K562 (cell line): ENCODE measurements at regions not wholly inside any gene's neighbourhood (a gene's known extent, or its start where the extent isn't known, plus 50 kb on each side); places are given as distances from the start of the nearest gene placed in this dataset.

Experiments used
- FOXA3 ChIP-seq, 2 experiments: fragments of 450-650 bp in 1 of 2; sonication (generic) in 1 of 2; formaldehyde crosslinking; IDR thresholded peaks in 1 of 2; conservative IDR thresholded peaks in 1 of 2; 2 replicates each; pipeline versions ENCODE4 v1.4.0 to v1.8.0; 2020 to 2022; ENCODE audit warnings: mild to moderate bottlenecking in 2 of 2, missing genetic modification reagents in 1 of 2
- GABPA ChIP-seq: fragments of 200-800 bp; sonication (Bioruptor generic); conservative IDR thresholded peaks from 2 replicates; pipeline ENCODE4 v1.6.1; 2016; ENCODE audit warnings: low read depth, missing genetic modification characterization, missing compliant biosample characterization
- JUND ChIP-seq, 2 experiments: IDR thresholded peaks; 2 replicates in 1 of 2; 3 replicates in 1 of 2; pipeline ENCODE4 v1.6.1; 2011; ENCODE audit warnings: borderline replicate concordance in 2 of 2, low read depth in 2 of 2, low read length in 2 of 2, improper control_type of control experiment in 1 of 2, missing biosample characterization in 1 of 2, missing genetic modification characterization in 1 of 2, missing genetic modification reagents in 1 of 2
- MCM2 ChIP-seq: fragments of 450-650 bp; IDR thresholded peaks from 2 replicates; pipeline ENCODE4 v1.6.1; 2017; ENCODE audit warnings: low read depth, mild to moderate bottlenecking
- MXI1 ChIP-seq: IDR thresholded peaks from 2 replicates; pipeline ENCODE4 v1.6.1; 2011; ENCODE audit warnings: low read depth, mild to moderate bottlenecking, improper control_type of control experiment, low read length
- NRF1 ChIP-seq, 2 experiments: fragments of 450-650 bp; IDR thresholded peaks in 1 of 2; conservative IDR thresholded peaks in 1 of 2; 2 replicates each; pipeline ENCODE4 v1.6.1; 2014; ENCODE audit warnings: mild to moderate bottlenecking in 2 of 2
- POLR2AphosphoS5 ChIP-seq: IDR thresholded peaks from 2 replicates; pipeline ENCODE4 v1.6.1; 2011; ENCODE audit warnings: mild to moderate bottlenecking, low read depth, low read length, moderate library complexity; ENCODE audit not compliant: control insufficient read depth, insufficient read depth
- SMAD2 ChIP-seq: fragments of 150-350 bp; IDR thresholded peaks from 2 replicates; pipeline ENCODE4 v1.6.1; 2014; ENCODE audit warnings: low read depth, mild to moderate bottlenecking, low read length
- ZFX ChIP-seq: sonication (generic); formaldehyde crosslinking; IDR thresholded peaks from 2 replicates; pipeline ENCODE4 v1.8.0; 2022; ENCODE audit warnings: mild to moderate bottlenecking, missing genetic modification reagents, moderate library complexity
- ZNF12 ChIP-seq: sonication (generic); formaldehyde crosslinking; IDR thresholded peaks from 2 replicates; pipeline ENCODE4 v1.4.0; 2020; ENCODE audit warnings: mild to moderate bottlenecking, missing genetic modification reagents
- TF ChIP-seq, protein P1 (sequence below): sonication (generic); formaldehyde crosslinking; IDR thresholded peaks from 2 replicates; pipeline ENCODE4 v1.5.0; 2020; ENCODE audit warnings: missing genetic modification reagents
- TF ChIP-seq, protein P2 (sequence below), 3 experiments: IDR thresholded peaks in 2 of 3; conservative IDR thresholded peaks in 1 of 3; 2 replicates each; pipeline ENCODE4 v1.5.1; 2011 to 2012; ENCODE audit warnings: low read length in 3 of 3, mild to moderate bottlenecking in 3 of 3, control low read depth in 2 of 3, improper control_type of control experiment in 1 of 3, inconsistent platforms in 1 of 3, low read depth in 1 of 3, mixed read lengths in 1 of 3, moderate library complexity in 1 of 3; ENCODE audit not compliant: insufficient read depth in 2 of 3
- TF ChIP-seq, protein P3 (sequence below): fragments of 250-450 bp; sonication (Bioruptor Pico); IDR thresholded peaks from 2 replicates; pipeline ENCODE4 v1.4.0; 2020; ENCODE audit warnings: mild to moderate bottlenecking

DNA sequence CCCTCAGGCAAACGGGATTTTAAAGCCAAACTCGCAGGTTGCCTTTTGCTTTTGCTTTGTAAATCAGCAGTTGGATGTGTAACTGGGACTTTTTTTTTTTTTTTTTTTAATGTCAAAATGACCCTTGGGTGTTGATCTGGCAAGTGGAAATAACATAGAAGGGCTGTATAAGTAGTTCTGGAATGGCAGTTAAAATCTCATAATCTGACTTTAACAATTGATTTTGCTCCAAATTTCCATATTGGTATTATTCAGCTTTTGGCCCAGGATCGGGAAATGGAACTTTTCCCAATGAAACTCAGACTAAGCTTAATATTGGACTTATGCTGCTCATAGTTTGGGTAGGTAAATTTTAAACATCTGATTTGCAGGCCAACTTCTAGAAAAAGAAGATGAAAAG, 346.8 kb upstream of the NUDT12 start:
- TF ChIP-seq ZNF12 (no peak), MCM2 (no peak), ZFX (CRISPR knock-in tag) (no peak), FOXA3 (CRISPR knock-in tag; conservative IDR thresholded peaks at IDR 0.05 in 1 of 2, IDR thresholded peaks at IDR 0.05 in 1 of 2) (no peak), SMAD2 (no peak), POLR2AphosphoS5 (no peak), JUND (IDR thresholded peaks at IDR 0.05; ENCODE audit: borderline replicate concordance, low read depth, low read length) (no peak), JUND (tag; IDR thresholded peaks at IDR 0.05; ENCODE audit: borderline replicate concordance, low read depth, low read length) (no peak), MXI1 (no peak), NRF1 (conservative IDR thresholded peaks at IDR 0.05 in 1 of 2, IDR thresholded peaks at IDR 0.05 in 1 of 2) (no peak), GABPA (tag) (no peak)
- TF ChIP-seq, protein P1, sequence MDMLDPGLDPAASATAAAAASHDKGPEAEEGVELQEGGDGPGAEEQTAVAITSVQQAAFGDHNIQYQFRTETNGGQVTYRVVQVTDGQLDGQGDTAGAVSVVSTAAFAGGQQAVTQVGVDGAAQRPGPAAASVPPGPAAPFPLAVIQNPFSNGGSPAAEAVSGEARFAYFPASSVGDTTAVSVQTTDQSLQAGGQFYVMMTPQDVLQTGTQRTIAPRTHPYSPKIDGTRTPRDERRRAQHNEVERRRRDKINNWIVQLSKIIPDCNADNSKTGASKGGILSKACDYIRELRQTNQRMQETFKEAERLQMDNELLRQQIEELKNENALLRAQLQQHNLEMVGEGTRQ (CRISPR knock-in tag), result no peak
- TF ChIP-seq, protein P2, sequence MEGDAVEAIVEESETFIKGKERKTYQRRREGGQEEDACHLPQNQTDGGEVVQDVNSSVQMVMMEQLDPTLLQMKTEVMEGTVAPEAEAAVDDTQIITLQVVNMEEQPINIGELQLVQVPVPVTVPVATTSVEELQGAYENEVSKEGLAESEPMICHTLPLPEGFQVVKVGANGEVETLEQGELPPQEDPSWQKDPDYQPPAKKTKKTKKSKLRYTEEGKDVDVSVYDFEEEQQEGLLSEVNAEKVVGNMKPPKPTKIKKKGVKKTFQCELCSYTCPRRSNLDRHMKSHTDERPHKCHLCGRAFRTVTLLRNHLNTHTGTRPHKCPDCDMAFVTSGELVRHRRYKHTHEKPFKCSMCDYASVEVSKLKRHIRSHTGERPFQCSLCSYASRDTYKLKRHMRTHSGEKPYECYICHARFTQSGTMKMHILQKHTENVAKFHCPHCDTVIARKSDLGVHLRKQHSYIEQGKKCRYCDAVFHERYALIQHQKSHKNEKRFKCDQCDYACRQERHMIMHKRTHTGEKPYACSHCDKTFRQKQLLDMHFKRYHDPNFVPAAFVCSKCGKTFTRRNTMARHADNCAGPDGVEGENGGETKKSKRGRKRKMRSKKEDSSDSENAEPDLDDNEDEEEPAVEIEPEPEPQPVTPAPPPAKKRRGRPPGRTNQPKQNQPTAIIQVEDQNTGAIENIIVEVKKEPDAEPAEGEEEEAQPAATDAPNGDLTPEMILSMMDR (IDR thresholded peaks at IDR 0.05 in 2 of 3, conservative IDR thresholded peaks at IDR 0.05 in 1 of 3; ENCODE audit: insufficient read depth in 2 of 3, low read depth in 1 of 3, low read length in 3 of 3), result no peak
- TF ChIP-seq, protein P3, sequence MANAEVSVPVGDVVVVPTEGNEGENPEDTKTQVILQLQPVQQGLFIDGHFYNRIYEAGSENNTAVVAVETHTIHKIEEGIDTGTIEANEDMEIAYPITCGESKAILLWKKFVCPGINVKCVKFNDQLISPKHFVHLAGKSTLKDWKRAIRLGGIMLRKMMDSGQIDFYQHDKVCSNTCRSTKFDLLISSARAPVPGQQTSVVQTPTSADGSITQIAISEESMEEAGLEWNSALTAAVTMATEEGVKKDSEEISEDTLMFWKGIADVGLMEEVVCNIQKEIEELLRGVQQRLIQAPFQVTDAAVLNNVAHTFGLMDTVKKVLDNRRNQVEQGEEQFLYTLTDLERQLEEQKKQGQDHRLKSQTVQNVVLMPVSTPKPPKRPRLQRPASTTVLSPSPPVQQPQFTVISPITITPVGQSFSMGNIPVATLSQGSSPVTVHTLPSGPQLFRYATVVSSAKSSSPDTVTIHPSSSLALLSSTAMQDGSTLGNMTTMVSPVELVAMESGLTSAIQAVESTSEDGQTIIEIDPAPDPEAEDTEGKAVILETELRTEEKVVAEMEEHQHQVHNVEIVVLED (CRISPR knock-in tag), result no peak
